GM12892 (cell line): ENCODE measurements at regions not wholly inside any gene's neighbourhood (a gene's known extent, or its start where the extent isn't known, plus 50 kb on each side); places are given as distances from the start of the nearest gene placed in this dataset.

Experiments
- POLR2A ChIP-seq: IDR thresholded peaks from 2 replicates; pipeline ENCODE4 v1.6.1; 2011; ENCODE audit warnings: low read depth, low read length, control low read depth
- POLR2AphosphoS5 ChIP-seq: IDR thresholded peaks from 2 replicates; pipeline ENCODE4 v1.6.1; 2011; ENCODE audit warnings: low read depth, low read length, control low read depth
- TAF1 ChIP-seq: IDR thresholded peaks from 2 replicates; pipeline ENCODE4 v1.6.1; 2011; ENCODE audit warnings: low read depth, mild to moderate bottlenecking, control low read depth, low read length, borderline replicate concordance

GRCh38 chr9:135032041-135032835 is 55.2 kb upstream of the OLFM1 start:
- TF ChIP-seq POLR2A = no peak
- TF ChIP-seq POLR2AphosphoS5 = no peak
- no peak for TF ChIP-seq TAF1
